ENCODE measurements at regions not wholly inside any gene's neighbourhood (a gene's known extent, or its start where the extent isn't known, plus 50 kb on each side); places are given as distances from the start of the nearest gene placed in this dataset.

- DNase-seq (ENCODE audit: low read depth in 2 of 2), result no peak
Measured at GRCh38 chr1:8115031-8115768, 89.1 kb upstream of the ERRFI1 start.

GRCh38 chr1:8113262-8114220 is 87.4 kb upstream of the ERRFI1 start:
- no peak for DNase-seq (ENCODE audit: low read depth in 2 of 2)

- no peak for DNase-seq (ENCODE audit: low read depth in 2 of 2)
Measured at GRCh38 chr1:8112611-8113261, 86.6 kb upstream of the ERRFI1 start.

GRCh38 chr1:8111560-8111959 is 85.5 kb upstream of the ERRFI1 start:
- no peak for DNase-seq (ENCODE audit: low read depth in 2 of 2)

GRCh38 chr1:8109216-8109615 is 83.1 kb upstream of the ERRFI1 start:
- no peak for DNase-seq (ENCODE audit: low read depth in 2 of 2)

- DNase-seq (ENCODE audit: low read depth in 2 of 2), result no peak
Measured at GRCh38 chr1:8107897-8108296, 81.8 kb upstream of the ERRFI1 start.

GRCh38 chr1:8104278-8105236 is 78.4 kb upstream of the ERRFI1 start:
- DNase-seq (ENCODE audit: low read depth in 2 of 2), result no peak

- DNase-seq (ENCODE audit: low read depth in 2 of 2), result no peak
Measured at GRCh38 chr1:8097908-8098307, 71.8 kb upstream of the ERRFI1 start.

GRCh38 chr1:8097077-8097799 is 71.1 kb upstream of the ERRFI1 start:
- peak; percentile 3 to 10 for DNase-seq (ENCODE audit: low read depth in 2 of 2)

- DNase-seq (ENCODE audit: low read depth in 2 of 2), result no peak
Measured at GRCh38 chr1:8096105-8097011, 70.2 kb upstream of the ERRFI1 start.

GRCh38 chr1:8095584-8095983 is 69.5 kb upstream of the ERRFI1 start:
- DNase-seq (ENCODE audit: low read depth in 2 of 2), result no peak

GRCh38 chr1:8094481-8095241 is 68.6 kb upstream of the ERRFI1 start:
- DNase-seq (ENCODE audit: low read depth in 2 of 2), result no peak

GRCh38 chr1:8093221-8093980 is 67.3 kb upstream of the ERRFI1 start:
- no peak for DNase-seq (ENCODE audit: low read depth in 2 of 2)

GRCh38 chr1:8092657-8093056 is 66.5 kb upstream of the ERRFI1 start:
- no peak for DNase-seq (ENCODE audit: low read depth in 2 of 2)

- no peak for DNase-seq (ENCODE audit: low read depth in 2 of 2)
Measured at GRCh38 chr1:8091691-8092090, 65.6 kb upstream of the ERRFI1 start.

GRCh38 chr1:8090241-8090702 is 64.2 kb upstream of the ERRFI1 start:
- DNase-seq (ENCODE audit: low read depth in 2 of 2), result no peak

- peak in 1 of 2 donors; percentile 7 for DNase-seq (ENCODE audit: low read depth in 2 of 2)
Measured at GRCh38 chr1:8089535-8090228, 63.6 kb upstream of the ERRFI1 start.

Measured in stimulated activated CD8-positive, alpha-beta memory T cell treated with anti-CD3 and anti-CD28 coated beads, Interleukin-15, amount 100 ng/mL, for 48 hours (primary cell).